GM03348 (cell line): ENCODE measurements at regions not wholly inside any gene's neighbourhood (a gene's known extent, or its start where the extent isn't known, plus 50 kb on each side); places are given as distances from the start of the nearest gene placed in this dataset.
"Not testable (repeated sequence)": the region's sequence is repeated elsewhere in the genome, so short reads cannot be mapped to it uniquely, and the experiment has no call there.

ENCODE experiments used
- DNase-seq: peaks from one replicate; pipeline ENCODE4 v3.0.0; 2012; ENCODE audit warnings: low spot score

DNA sequence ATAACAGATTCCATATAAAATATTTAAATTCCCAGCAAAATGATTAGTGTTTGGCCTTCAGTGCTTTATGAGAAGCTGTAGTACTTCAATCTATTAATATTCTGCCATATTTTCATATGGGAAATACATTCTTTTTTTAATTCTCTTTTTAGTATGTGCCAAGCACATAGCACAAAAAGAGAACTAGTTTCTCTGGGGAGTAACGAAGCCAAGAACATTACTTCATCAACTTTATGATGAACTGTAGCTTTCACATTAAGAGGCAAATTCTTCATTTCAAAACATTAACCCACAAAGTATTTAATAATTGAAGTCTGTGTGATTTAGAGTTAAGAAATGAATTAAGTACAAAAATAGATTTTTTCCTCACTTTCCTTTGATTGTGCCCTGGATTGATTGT, 281.0 kb upstream of the EYS start:
- DNase-seq, result no peak

DNA sequence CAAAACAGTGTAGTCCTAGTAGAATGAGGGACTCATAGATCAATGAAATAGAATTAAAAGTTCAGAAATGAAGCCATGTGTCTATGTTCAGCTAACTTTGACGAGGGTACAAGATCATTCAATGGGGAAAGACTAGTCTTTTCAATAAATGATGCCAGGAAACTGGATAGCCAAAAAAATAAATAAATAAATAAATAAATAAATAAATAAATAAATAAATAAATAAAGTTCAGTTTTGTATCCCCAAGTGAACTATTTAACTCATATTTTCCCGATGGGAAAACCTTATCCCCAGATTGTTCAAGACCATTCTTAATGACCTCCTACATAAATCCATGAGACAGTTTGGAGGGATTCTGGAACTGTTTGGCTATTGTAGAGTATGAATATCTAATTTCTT, 277.1 kb upstream of the EYS start:
- DNase-seq, result no peak

DNA sequence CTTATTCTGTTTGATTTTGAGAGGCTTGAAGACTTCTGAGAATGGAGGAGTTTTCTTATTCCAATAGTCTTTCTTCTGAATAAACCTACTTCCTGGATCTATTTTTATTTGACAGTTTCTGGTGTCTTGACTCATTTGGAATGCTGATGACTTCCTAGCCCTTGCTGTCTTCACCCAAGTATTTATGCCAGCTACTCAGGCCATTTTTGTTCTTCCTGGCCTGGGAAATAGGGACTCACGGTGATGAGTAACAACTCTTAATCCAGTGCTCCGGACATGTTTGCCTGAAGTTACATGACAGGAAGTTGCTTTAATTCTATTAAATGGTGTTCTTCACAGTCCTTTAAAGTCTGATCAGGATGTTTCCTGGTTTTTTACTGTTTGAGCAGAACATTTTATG, 272.1 kb upstream of the EYS start:
- peak; percentile 30 for DNase-seq

DNA sequence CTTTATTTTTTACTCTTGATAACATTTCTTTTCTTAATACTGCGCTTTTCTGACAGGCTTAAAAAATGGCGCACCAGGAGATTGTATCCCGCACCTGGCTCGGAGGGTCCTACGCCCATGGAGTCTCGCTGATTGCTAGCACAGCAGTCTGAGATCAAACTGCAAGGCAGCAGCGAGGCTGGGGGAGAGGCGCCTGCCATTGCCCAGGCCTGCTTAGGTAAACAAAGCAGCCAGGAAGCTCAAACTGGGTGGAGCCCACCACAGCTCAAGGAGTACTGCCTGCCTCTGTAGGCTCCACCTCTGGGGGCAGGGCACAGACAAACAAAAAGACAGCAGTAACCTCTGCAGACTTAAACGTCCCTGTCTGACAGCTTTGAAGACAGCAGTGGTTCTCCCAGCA, 264.2 kb upstream of the EYS start:
- not testable (repeated sequence) for DNase-seq

DNA sequence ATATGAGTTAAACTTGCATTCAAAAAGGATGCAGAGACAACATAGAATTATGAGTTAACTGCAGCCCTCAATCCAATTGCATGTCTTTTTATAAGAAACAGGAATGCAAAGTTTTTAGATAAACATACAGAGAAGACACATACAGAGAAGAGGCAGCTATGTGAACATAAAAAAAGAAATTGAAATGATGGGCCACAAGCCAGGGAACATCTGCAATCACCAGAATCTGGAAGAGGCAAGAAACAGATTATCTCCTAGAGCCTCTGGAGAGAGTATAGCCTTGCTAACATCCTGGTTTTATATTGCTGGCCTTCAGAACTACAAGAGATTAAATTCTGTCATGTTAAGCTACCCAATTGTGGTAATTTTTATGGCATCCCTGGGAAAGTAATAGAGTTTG, 257.2 kb upstream of the EYS start:
- no peak for DNase-seq

DNA sequence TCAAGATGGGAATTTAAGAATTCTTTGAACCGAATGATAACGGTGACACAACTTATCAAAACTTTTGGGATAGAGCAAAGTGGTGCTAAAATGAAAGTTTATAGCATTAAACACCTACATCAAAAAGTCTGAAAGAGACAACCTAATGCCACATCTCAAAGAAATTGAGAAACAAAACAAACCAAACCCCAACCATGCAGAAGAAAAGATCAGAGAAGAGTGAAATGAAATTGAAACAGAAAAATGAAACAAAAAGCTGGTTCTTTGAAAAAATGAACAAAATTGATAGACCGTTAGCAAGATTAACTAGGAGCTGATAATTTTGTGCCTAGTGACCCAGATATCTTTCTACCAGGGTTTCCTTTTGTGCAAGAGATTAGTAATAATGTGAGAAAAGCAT, 248.0 kb upstream of the EYS start:
- no peak for DNase-seq

DNA sequence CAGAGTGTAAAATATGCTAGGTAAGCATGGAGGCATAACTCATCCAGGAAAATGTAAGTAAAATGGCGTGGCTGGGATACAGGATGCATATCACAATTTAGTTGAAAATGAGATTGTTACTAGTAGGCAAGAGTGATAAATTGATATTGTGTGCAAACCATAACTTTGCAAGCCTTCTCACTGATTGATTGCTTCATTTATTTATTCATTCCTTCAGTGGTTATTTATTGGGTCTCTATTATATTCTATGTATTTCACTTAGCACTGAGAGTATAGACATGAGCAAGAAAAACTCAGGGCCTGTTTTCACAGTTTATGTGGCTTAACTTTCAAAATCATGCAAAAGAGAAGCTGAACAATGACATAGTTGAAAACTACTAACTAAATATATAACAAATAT, 241.0 kb upstream of the EYS start:
- no peak for DNase-seq

DNA sequence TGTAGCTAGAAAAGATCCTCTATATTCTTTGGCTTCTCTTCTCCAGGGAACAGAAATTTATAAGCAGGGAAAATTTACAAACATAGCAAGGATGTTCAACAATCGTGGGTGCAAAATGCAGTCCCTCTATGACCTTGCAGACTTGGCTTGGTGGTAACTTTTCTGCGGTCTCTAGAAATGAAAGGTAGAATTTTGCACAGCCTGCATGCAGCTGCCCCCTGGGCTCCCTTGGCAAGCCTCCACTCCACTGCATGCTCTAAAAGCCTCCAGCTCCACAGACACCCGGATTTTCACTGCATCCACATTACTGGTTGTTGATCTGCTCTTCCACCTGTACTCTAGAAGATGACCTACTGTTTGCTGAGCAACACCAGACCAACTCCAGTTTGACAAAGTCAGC, 236.5 kb upstream of the EYS start:
- no peak for DNase-seq

DNA sequence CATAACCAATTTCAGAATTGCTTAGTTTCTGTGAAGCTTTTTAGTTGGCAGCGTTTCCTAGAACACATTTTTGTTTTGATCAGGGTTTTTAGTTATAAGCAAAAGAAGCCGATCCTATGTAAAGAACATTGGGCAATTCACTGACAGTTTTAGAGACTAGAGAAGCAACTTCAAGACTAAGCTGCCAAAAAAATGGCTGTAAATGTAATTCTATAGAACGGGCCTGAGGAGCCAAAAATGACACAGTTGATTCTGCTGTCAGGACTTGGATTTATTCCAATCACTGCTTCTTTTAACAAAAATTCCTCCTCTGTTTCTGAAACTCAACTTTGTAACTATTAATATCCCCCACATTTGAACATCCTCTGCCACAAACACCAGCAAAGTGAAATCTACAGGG, 236.0 kb upstream of the EYS start:
- DNase-seq, result no peak

DNA sequence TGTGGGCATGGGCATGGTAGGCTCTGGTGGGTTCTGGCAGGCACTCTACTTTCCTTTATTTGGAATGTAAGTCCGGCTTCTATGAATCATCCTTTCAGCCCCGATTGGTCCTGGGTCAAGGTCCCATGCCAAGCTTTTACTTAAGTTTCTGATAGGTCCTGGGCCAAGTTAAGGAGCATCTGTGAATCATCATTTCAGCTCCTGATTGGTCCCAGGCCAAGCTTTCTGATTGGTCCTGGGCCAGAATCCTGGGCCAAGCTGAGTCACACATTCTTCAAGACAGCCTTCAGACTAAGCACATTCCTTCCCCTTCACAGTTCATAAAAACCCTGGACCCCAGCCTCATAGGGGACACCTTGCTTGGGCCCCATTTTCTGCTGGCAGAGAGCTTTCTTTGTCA, 231.0 kb upstream of the EYS start:
- DNase-seq, result peak; percentile 10

DNA sequence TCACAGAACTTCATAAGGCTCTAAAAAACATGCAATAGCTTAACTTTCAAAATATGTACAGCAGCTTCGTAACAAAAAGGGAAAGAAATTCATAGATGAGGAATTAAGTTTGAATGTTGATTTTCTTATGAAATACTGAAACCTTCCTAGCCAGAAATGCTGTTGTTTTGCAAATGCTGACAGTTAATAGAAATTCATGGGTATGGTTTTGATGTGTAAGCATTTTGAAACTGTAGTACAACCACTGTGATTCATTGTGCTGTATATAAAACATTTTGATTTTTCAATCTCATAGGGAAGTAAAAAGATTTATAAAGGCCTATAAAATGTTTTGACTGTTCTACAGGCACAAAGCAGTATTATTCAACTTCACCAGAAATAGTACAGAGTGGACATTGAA, 228.4 kb upstream of the EYS start:
- no peak for DNase-seq

DNA sequence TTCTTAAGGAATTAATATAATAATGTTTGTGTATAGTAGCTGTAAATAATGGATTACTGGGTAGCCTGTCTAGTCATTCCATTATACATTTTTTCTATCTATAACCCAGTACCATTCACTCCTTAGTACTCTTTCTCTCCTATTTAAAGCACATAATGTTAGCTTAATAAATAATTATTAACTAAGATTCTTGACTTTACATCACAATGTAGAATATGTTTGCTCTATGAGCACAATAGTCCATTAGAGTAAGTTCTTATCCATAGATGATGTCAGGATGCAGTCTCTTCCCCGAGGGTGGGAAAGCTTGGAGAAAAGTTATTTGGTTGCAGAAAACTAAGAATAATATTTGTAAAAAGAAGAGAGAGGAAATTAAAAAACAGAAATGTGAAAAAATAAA, 226.4 kb upstream of the EYS start:
- no peak for DNase-seq

DNA sequence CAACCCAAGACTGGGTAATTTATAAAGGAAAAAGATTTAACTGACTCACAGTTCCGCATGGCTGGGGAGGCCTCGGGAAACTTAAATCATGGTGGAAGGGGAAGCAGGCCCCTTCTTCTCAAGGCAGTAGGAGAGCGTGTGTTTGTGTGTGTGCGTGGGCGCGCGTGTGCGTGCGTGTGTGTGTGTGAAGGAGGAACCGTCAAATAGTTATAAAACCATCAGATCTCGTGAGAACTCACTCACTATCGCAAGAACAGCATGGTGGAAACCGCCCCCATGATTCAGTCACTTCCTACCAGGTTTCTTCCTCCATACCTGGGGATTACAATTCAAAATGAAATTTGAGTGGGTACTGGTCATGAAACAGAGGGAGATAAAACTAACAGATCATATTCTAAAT, 220.1 kb upstream of the EYS start:
- DNase-seq, result no peak

DNA sequence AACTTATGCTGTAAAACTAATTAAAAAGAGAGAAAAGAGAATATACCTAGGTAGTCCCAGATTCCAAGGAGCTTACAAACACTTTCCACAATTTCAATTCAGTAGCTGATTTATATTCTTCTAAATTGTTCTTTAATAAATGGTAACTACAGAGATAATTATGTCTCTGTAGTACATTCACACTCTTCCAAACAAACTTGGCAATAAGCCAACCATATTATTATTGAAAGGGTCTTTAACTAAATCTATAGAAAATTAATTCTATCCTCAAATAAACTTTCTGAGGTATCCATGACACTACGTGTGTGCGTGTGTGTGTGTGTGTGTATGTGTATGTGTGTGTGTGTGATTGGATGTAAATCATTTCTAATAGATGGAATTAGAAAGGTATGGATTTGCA, 217.4 kb upstream of the EYS start:
- DNase-seq, result no peak

DNA sequence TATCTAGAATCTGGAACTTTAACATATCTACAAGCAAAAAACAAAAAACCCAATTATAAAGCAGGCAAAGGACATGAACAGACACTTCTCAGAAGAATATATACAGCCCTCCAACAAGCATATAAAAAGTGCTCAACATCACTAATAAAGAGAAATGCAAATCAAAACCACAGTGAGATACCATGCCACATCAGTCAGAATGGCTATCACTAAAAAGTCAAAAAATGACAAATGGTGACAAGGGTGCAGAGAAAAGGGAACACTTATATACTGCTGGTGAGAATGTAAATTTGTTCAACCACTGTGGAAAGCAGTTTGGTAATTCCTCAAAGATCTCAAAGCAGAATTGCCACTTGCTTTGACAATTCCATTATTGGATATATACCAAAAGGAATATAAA, 215.0 kb upstream of the EYS start:
- DNase-seq, result no peak

DNA sequence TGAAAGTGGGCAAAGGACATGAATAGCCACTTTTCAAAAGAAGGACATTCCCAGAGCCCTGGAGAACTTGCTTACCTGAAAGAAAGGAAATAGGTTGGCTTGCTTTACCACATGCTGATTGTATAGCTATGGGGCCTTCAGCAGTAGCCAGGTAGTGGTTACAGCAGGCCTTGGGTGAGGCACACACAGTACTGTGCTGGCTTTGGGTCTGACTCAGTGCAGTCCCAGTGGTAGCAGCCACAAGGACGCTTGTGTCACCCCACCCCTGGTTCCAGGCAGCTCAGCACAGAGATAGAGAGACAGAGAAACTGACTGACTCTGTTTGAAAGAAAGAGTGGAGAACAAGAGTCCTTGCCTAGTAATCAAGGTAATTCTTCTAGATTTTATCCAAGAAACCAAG, 201.0 kb upstream of the EYS start:
- DNase-seq, result no peak

DNA sequence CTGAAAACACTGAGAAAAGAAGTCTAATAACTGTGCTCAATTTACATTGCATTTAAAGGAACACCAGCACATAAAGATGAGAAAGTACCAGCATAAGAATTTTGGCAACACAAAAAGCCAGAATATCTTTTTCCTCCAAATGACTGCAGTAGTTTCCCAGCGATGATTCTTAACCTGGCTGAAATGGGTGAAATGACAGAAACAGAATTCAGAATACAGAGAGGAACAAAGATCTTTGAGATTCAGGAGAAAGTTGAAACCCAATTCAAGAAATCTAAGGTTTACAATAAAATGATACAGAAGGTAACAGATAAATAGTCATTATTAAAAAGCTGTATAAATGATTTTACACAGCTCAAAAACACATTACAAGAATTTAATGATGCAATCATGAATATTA, 197.0 kb upstream of the EYS start:
- no peak for DNase-seq

DNA sequence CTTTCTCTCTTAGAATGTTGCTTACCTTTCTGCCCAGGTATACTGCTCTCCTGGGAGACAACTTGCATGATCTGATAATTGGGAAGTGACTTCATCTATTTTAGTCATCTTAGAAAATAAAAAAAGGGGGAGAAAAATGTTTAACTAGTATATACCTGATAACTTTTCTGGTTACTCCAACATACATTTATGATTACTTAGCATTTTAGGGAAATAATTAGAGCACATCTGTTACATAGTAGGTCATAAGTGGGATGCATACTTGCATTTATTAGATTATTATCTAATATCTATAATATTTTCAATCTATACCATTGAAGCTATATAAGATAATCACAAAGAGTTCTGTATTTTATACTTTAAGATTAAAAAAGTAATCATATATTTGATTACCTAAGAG, 193.9 kb upstream of the EYS start:
- DNase-seq, result no peak

DNA sequence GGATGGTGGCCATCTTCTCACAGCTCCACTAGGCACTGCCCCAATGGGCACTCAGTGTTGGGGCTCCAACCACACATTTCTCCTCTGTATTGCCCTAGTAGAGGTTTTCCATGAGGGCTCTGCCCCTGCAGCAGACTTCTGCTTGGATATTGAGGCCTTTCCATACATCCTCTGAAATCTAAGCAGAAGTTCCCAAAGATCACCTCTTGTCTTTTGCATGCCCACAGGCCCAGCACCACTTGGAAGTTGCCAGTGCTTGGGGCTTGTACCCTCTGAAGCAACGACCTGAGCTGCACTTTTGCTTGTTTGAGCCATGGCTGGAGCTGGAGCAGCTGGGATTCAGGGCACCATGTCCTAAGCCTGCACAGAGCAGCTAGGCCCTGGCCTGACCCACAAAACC, 189.1 kb upstream of the EYS start:
- no peak for DNase-seq

DNA sequence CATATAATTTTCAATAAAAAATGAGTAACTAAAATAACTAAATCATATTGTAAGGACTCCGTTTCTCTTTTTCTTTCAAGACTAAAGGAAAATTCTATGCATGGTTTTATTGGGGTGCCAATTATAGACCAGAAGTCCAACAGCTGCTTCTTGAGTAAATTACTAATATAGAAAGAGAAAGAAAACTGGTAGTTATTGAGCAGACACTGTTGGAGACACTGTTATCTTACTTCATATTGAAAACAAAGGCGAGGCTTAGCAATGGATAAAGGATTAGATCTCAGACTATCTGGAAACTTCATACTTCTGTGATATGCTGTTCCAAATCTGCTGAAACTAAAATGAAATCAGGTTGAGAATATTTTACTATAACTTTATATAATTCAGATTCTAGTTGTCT, 169.6 kb upstream of the EYS start:
- DNase-seq, result no peak

DNA sequence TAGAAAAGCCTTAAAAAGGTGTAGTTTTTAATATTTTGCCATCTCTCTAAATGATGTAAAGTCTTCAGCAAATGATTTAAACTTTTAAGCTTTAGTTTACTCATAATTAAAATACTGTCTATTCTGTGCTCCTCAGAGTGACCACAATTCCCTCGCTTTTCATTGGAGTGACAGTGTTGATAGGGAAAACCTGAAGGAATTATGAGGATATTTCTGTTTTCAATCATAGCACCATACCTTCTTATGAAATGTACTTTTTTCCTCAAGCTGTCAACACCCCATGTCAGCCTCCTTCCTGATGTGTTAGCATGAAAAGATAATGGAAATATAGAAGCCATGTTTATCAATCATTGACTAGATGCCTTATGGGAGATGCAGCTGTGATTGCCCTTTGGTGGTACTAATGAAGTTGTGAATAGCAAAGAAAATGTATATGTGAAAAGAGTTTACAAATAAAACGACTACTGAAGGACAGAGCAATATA, 145.4 kb upstream of the EYS start:
- DNase-seq, result no peak

DNA sequence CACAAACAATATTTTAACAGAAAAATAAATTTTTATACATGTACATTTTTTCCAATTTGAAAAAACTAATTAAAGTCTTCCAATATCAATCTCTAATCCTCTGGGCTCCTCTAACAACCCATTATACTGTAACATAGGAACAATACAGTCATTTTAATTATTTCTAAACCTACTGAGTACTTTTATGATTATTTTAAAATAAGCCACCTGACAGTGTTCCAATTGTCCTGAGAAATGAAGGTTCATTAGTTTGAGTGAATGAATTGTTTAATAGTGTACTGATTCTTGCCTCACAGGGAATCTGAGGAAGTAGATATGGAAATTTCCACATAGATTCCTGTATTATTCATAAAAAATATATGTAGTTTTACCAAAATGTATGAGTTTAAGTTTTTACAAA, 123.1 kb upstream of the EYS start:
- no peak for DNase-seq

DNA sequence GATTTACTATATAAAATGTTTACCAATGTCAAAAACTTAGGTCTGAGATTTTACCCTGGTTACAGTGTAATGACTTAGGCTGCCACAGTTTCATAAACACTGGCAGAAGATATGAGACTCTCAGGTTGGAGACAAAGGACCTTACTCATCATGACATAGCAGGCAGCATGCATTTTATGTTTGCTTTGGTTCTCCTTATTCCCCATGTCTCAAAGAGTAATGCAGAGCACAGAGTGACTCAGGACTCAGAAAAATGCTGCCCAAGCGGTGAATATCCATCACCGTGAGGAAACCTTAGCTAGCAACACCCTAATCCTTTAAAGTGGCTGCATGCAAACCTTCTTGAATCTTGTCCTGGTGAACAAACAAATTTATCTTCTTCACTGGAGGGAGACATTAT, 112.1 kb upstream of the EYS start:
- no peak for DNase-seq

DNA sequence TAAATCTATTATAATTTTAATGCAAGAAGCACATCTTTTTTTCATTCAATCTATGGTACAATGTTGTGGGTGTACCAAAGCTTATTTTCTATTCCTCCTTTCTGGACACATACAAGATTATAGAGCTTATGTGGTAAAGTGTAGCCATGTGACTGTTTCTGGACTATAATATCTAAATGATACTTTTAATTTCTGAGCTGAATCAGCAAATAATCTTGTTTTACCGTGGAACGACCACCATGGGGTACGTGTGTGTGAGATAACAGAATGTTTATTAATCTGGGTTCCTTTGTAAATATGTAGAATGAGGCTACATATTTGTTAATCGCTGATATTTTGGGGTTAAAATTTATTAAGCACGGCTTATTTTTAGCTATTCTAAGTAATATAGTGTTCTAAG, 111.5 kb upstream of the EYS start:
- no peak for DNase-seq

DNA sequence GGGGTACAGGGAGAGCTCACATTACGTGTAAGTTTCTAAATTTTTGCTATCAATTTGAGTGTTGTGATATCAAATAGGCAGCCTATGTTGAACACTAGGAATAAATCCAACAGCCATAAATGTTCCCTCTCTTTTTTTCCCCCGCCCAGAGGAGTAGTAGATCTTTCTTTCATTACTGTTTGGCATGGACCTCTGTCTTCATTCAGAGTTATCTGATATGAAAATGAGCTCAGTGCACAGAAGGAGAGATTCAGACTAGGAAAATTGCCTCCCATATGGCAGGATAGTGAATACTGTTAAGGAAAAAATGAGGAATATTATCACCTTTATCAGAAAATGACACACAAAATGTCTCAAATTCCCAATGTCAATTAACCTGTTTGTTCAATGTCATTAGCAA, 110.0 kb upstream of the EYS start:
- DNase-seq, result no peak
